Right hindlimb (tissue), 1 donor: ENCODE measurements at regions not wholly inside any gene's neighbourhood (a gene's known extent, or its start where the extent isn't known, plus 50 kb on each side); places are given as distances from the start of the nearest gene placed in this dataset.
"Not testable (repeated sequence)": the region's sequence is repeated elsewhere in the genome, so short reads cannot be mapped to it uniquely, and the experiment has no call there.

Source experiments
- DNase-seq: peaks from one replicate; pipeline ENCODE4 v3.0.0-alpha.2; 2018

- no peak for DNase-seq
Observed at GRCh38 chr9:74115976-74116375, 381.2 kb upstream of the RORB start.

GRCh38 chr9:74117151-74117550 is 380.0 kb upstream of the RORB start:
- DNase-seq = no peak

- no peak for DNase-seq
Observed at GRCh38 chr9:74117731-74118130, 379.4 kb upstream of the RORB start.

GRCh38 chr9:74120061-74120460 is 377.1 kb upstream of the RORB start:
- DNase-seq = no peak

GRCh38 chr9:74120470-74120869 is 376.7 kb upstream of the RORB start:
- DNase-seq = no peak

- no peak for DNase-seq
Observed at GRCh38 chr9:74122216-74122615, 374.9 kb upstream of the RORB start.

GRCh38 chr9:74122661-74123060 is 374.5 kb upstream of the RORB start:
- DNase-seq = no peak

- no peak for DNase-seq
Observed at GRCh38 chr9:74125941-74126340, 371.2 kb upstream of the RORB start.

GRCh38 chr9:74132986-74133385 is 364.1 kb upstream of the RORB start:
- no peak for DNase-seq

- DNase-seq = no peak
Observed at GRCh38 chr9:74133921-74134320, 363.2 kb upstream of the RORB start.

GRCh38 chr9:74138182-74138581 is 359.0 kb upstream of the RORB start:
- DNase-seq = no peak

- no peak for DNase-seq
Observed at GRCh38 chr9:74140141-74140540, 357.0 kb upstream of the RORB start.

GRCh38 chr9:74147906-74148305 is 349.2 kb upstream of the RORB start:
- DNase-seq = no peak

GRCh38 chr9:74172874-74173273 is 324.3 kb upstream of the RORB start:
- no peak for DNase-seq

- no peak for DNase-seq
Observed at GRCh38 chr9:74173284-74173683, 323.9 kb upstream of the RORB start.

GRCh38 chr9:74197771-74198170 is 299.4 kb upstream of the RORB start:
- not testable (repeated sequence) for DNase-seq

- no peak for DNase-seq
Observed at GRCh38 chr9:74205056-74205455, 292.1 kb upstream of the RORB start.

GRCh38 chr9:74218385-74219063 is 278.6 kb upstream of the RORB start:
- DNase-seq = no peak

- DNase-seq = no peak
Observed at GRCh38 chr9:74220327-74220726, 276.8 kb upstream of the RORB start.

- DNase-seq = no peak
Observed at GRCh38 chr9:74236857-74237256, 260.3 kb upstream of the RORB start.

GRCh38 chr9:74245866-74246497 is 251.2 kb upstream of the RORB start:
- no peak for DNase-seq

- no peak for DNase-seq
Observed at GRCh38 chr9:74255489-74255984, 241.6 kb upstream of the RORB start.

- DNase-seq = no peak
Observed at GRCh38 chr9:74275872-74276508, 221.1 kb upstream of the RORB start.

- no peak for DNase-seq
Observed at GRCh38 chr9:74277532-74277931, 219.6 kb upstream of the RORB start.
